ENCODE measurements at regions not wholly inside any gene's neighbourhood (a gene's known extent, or its start where the extent isn't known, plus 50 kb on each side); places are given as distances from the start of the nearest gene placed in this dataset.

- Histone ChIP-seq H3F3A (replicated peaks; ENCODE audit: insufficient read depth) (no peaks in the 10 kb centered on the region), H3K9me2 (no peaks in the 10 kb centered on the region), H4K20me1 (ENCODE audit: insufficient read depth) (no peaks in the 10 kb centered on the region), H3K27me3 (ENCODE audit: insufficient read depth) (no peaks in the 10 kb centered on the region), H2AFZ (ENCODE audit: low read depth) (no peak overlapping the region), H3K79me2 (ENCODE audit: insufficient read depth) (no peaks in the 10 kb centered on the region; the same call in 1 of the 2 replicates), H3K4me1 (ENCODE audit: control insufficient read depth in 1 of 2, insufficient read depth in 2 of 2, low read depth in 1 of 2, low read length in 1 of 2) (no peaks in the 10 kb centered on the region), H3K4me2 (no peak overlapping the region), H3K27ac (ENCODE audit: low read depth in 2 of 2, low read length in 1 of 2) (no peak overlapping the region), H3K4me3 (ENCODE audit: low read depth in 2 of 2, low read length in 1 of 2) (no peak overlapping the region), H3K36me3 (replicated peaks in 1 of 2; ENCODE audit: control insufficient read depth in 1 of 2, insufficient read depth in 2 of 2, low read length in 1 of 2) (no peaks in the 10 kb centered on the region), H3K9ac (no peak overlapping the region), H3K9me3 (no peaks in the 10 kb centered on the region)
- no peak for TF ChIP-seq GATA2 (CRISPR knock-in tag; IDR thresholded peaks at IDR 0.05)
- no peak for TF ChIP-seq TEAD4 (IDR thresholded peaks at IDR 0.05; ENCODE audit: borderline replicate concordance, insufficient read depth)
- no peak for TF ChIP-seq PBX3 (IDR thresholded peaks at IDR 0.05)
- TF ChIP-seq JUND (IDR thresholded peaks at IDR 0.05), result no peak
- TF ChIP-seq CHD2 (IDR thresholded peaks at IDR 0.05; ENCODE audit: low read length, partially characterized antibody), result no peak
- no peak for TF ChIP-seq GABPA (IDR thresholded peaks at IDR 0.05; ENCODE audit: low read depth)
- no peak for TF ChIP-seq USF2 (IDR thresholded peaks at IDR 0.05; ENCODE audit: borderline replicate concordance, low read depth, low read length)
- no peak for TF ChIP-seq ZBTB33 (IDR thresholded peaks at IDR 0.05; ENCODE audit: borderline replicate concordance, low read depth)
- no peak for TF ChIP-seq SMC3 (IDR thresholded peaks at IDR 0.05; ENCODE audit: low read depth, low read length)
- TF ChIP-seq MAX (IDR thresholded peaks at IDR 0.05; ENCODE audit: low read depth), result no peak
- no peak for TF ChIP-seq SIN3A (IDR thresholded peaks at IDR 0.05; ENCODE audit: borderline replicate concordance, low read depth, low read length)
- TF ChIP-seq FOXJ3 (CRISPR knock-in tag; IDR thresholded peaks at IDR 0.05), result no peak
- TF ChIP-seq TAF1 (IDR thresholded peaks at IDR 0.05; ENCODE audit: borderline replicate concordance, low read depth, low read length), result no peak
- TF ChIP-seq RFX5 (IDR thresholded peaks at IDR 0.05; ENCODE audit: low read length), result no peak
- TF ChIP-seq NRF1 (IDR thresholded peaks at IDR 0.05; ENCODE audit: low read depth, low read length), result no peak
- 32% methylated on average over 2 of the region's 2 CpGs for WGBS (ENCODE audit: low lambda C conversion rate)
- ChIA-PET CTCF (no interaction called here), POLR2A (no interaction called here)
- no peak for DNase-seq
Measured at GRCh38 chr2:142725386-142725785, 152.1 kb upstream of the KYNU start.
